ENCODE measurements at regions not wholly inside any gene's neighbourhood (a gene's known extent, or its start where the extent isn't known, plus 50 kb on each side); places are given as distances from the start of the nearest gene placed in this dataset.

GRCh38 chr12:94779485-94779884 is 129.1 kb upstream of the TMCC3 start:
- no peak for DNase-seq

GRCh38 chr12:94777936-94778335 is 127.6 kb upstream of the TMCC3 start:
- DNase-seq: no peak

- DNase-seq: no peak
Observed at GRCh38 chr12:94775710-94776109, 125.4 kb upstream of the TMCC3 start.

- DNase-seq: no peak
Observed at GRCh38 chr12:94771741-94772140, 121.4 kb upstream of the TMCC3 start.

- DNase-seq: no peak
Observed at GRCh38 chr12:94771199-94771598, 120.8 kb upstream of the TMCC3 start.

- no peak for DNase-seq
Observed at GRCh38 chr12:94770791-94771190, 120.4 kb upstream of the TMCC3 start.

- DNase-seq: no peak
Observed at GRCh38 chr12:94769776-94770759, 119.7 kb upstream of the TMCC3 start.

GRCh38 chr12:94769047-94769420 is 118.7 kb upstream of the TMCC3 start:
- DNase-seq: no peak

- no peak for DNase-seq
Observed at GRCh38 chr12:94768398-94769046, 118.2 kb upstream of the TMCC3 start.

- DNase-seq: no peak
Observed at GRCh38 chr12:94767956-94768355, 117.6 kb upstream of the TMCC3 start.

- DNase-seq: no peak
Observed at GRCh38 chr12:94766397-94766796, 116.0 kb upstream of the TMCC3 start.

- DNase-seq: no peak
Observed at GRCh38 chr12:94763462-94763861, 113.1 kb upstream of the TMCC3 start.

GRCh38 chr12:94762943-94763342 is 112.6 kb upstream of the TMCC3 start:
- no peak for DNase-seq

- peak; percentile 19 to 78 (median 59) for DNase-seq
Observed at GRCh38 chr12:94762259-94762942, 112.0 kb upstream of the TMCC3 start.

- peak; percentile 36 to 75 (median 58) for DNase-seq
Observed at GRCh38 chr12:94761559-94761958, 111.2 kb upstream of the TMCC3 start.

- DNase-seq: no peak
Observed at GRCh38 chr12:94760786-94761185, 110.4 kb upstream of the TMCC3 start.

- no peak for DNase-seq
Observed at GRCh38 chr12:94756789-94757188, 106.4 kb upstream of the TMCC3 start.

- no peak for DNase-seq
Observed at GRCh38 chr12:94755598-94755997, 105.2 kb upstream of the TMCC3 start.

- peak in 1 of 4 experiments; percentile 22 for DNase-seq
Observed at GRCh38 chr12:94754653-94755052, 104.3 kb upstream of the TMCC3 start.

GRCh38 chr12:94753036-94753679 is 102.8 kb upstream of the TMCC3 start:
- DNase-seq: no peak

- DNase-seq: no peak
Observed at GRCh38 chr12:94750864-94751263, 100.5 kb upstream of the TMCC3 start.

- DNase-seq: no peak
Observed at GRCh38 chr12:94749890-94750289, 99.5 kb upstream of the TMCC3 start.

- DNase-seq: no peak
Observed at GRCh38 chr12:94749455-94749854, 99.1 kb upstream of the TMCC3 start.
